HUDEP-2 (cell line): ENCODE measurements at regions not wholly inside any gene's neighbourhood (a gene's known extent, or its start where the extent isn't known, plus 50 kb on each side); places are given as distances from the start of the nearest gene placed in this dataset.

Experiments used
- DNase-seq, 76 experiments: peaks; one replicate each; lab custom pipeline; 2025; ENCODE audit not compliant: unreplicated experiment in 76 of 76; lab: John Stamatoyannopoulos, UW

GRCh38 chr2:5263291-5263690, 428.9 kb upstream of the SOX11 start:
- DNase-seq, result no peak

GRCh38 chr2:5264361-5264760, 427.8 kb upstream of the SOX11 start:
- DNase-seq, result no peak

GRCh38 chr2:5285061-5285460, 407.1 kb upstream of the SOX11 start:
- no peak for DNase-seq

GRCh38 chr2:5285872-5286769, 406.1 kb upstream of the SOX11 start:
- no peak for DNase-seq

- no peak for DNase-seq
Measured at GRCh38 chr2:5287558-5288334, 404.4 kb upstream of the SOX11 start.

- DNase-seq, result no peak
Measured at GRCh38 chr2:5290900-5291546, 401.2 kb upstream of the SOX11 start.

GRCh38 chr2:5304640-5305039, 387.5 kb upstream of the SOX11 start:
- DNase-seq, result no peak

- no peak for DNase-seq
Measured at GRCh38 chr2:5315041-5315440, 377.1 kb upstream of the SOX11 start.

- no peak for DNase-seq
Measured at GRCh38 chr2:5315512-5315911, 376.7 kb upstream of the SOX11 start.

- DNase-seq, result no peak
Measured at GRCh38 chr2:5316001-5316490, 376.1 kb upstream of the SOX11 start.

GRCh38 chr2:5319493-5319892, 372.7 kb upstream of the SOX11 start:
- DNase-seq, result no peak

GRCh38 chr2:5322396-5322795, 369.8 kb upstream of the SOX11 start:
- no peak for DNase-seq

GRCh38 chr2:5325523-5325922, 366.7 kb upstream of the SOX11 start:
- DNase-seq, result no peak

GRCh38 chr2:5328826-5329225, 363.4 kb upstream of the SOX11 start:
- DNase-seq, result no peak

GRCh38 chr2:5329763-5330162, 362.4 kb upstream of the SOX11 start:
- DNase-seq, result no peak

GRCh38 chr2:5330961-5331360, 361.2 kb upstream of the SOX11 start:
- no peak for DNase-seq

GRCh38 chr2:5332925-5333324, 359.3 kb upstream of the SOX11 start:
- no peak for DNase-seq

GRCh38 chr2:5339473-5339872, 352.7 kb upstream of the SOX11 start:
- no peak for DNase-seq

- DNase-seq, result no peak
Measured at GRCh38 chr2:5343785-5344335, 348.3 kb upstream of the SOX11 start.

GRCh38 chr2:5352286-5352685, 339.9 kb upstream of the SOX11 start:
- no peak for DNase-seq

- DNase-seq, result no peak
Measured at GRCh38 chr2:5353565-5353964, 338.6 kb upstream of the SOX11 start.
